ENCODE measurements at regions not wholly inside any gene's neighbourhood (a gene's known extent, or its start where the extent isn't known, plus 50 kb on each side); places are given as distances from the start of the nearest gene placed in this dataset.

- TF ChIP-seq POLR2AphosphoS5 (IDR thresholded peaks at IDR 0.05; ENCODE audit: low read depth, low read length) (no peak), PAX5 (IDR thresholded peaks at IDR 0.05; ENCODE audit: insufficient read depth, low read length, severe bottlenecking) (no peak), POU2F2 (IDR thresholded peaks at IDR 0.05; ENCODE audit: low read depth, low read length) (no peak), TAF1 (IDR thresholded peaks at IDR 0.05; ENCODE audit: low read depth, low read length) (no peak), POLR2A (IDR thresholded peaks at IDR 0.05; ENCODE audit: low read depth, low read length) (no peak), SPI1 (IDR thresholded peaks at IDR 0.05; ENCODE audit: low read depth, low read length) (no peak)
- no peak for DNase-seq (ENCODE audit: insufficient read length, low spot score)
- no peak for FAIRE-seq
Observed at GRCh38 chr10:58965855-58966254, 210.6 kb upstream of the PHYHIPL start.

- TF ChIP-seq POLR2AphosphoS5 (IDR thresholded peaks at IDR 0.05; ENCODE audit: low read depth, low read length) (no peak), SPI1 (IDR thresholded peaks at IDR 0.05; ENCODE audit: low read depth, low read length) (no peak), TAF1 (IDR thresholded peaks at IDR 0.05; ENCODE audit: low read depth, low read length) (no peak), POU2F2 (IDR thresholded peaks at IDR 0.05; ENCODE audit: low read depth, low read length) (no peak), POLR2A (IDR thresholded peaks at IDR 0.05; ENCODE audit: low read depth, low read length) (no peak), PAX5 (IDR thresholded peaks at IDR 0.05; ENCODE audit: insufficient read depth, low read length, severe bottlenecking) (no peak)
- no peak for FAIRE-seq
Observed at GRCh38 chr10:58967551-58968388, 208.7 kb upstream of the PHYHIPL start.

DNA sequence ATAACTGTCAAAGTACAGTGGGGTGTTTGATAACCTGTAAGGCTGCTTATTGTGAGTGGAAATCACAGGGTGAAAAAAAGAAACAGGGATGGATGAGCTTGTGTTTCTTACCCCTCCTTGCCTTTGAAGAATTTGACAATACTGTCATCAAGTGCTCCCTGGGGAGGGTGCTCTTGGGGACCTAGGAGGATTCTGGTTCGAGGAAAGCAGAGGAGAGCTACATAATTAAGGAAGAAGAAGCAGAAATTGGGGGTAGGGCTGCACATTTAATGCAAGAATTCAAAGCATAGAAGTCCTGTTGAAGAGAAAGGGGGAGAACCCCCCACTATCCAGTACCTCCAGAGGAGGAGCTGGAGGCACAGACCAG lies 208.1 kb upstream of the PHYHIPL start:
- TF ChIP-seq PAX5 (IDR thresholded peaks at IDR 0.05; ENCODE audit: insufficient read depth, low read length, severe bottlenecking) (no peak), POLR2A (IDR thresholded peaks at IDR 0.05; ENCODE audit: low read depth, low read length) (no peak), POLR2AphosphoS5 (IDR thresholded peaks at IDR 0.05; ENCODE audit: low read depth, low read length) (no peak), SPI1 (IDR thresholded peaks at IDR 0.05; ENCODE audit: low read depth, low read length) (no peak), POU2F2 (IDR thresholded peaks at IDR 0.05; ENCODE audit: low read depth, low read length) (no peak), TAF1 (IDR thresholded peaks at IDR 0.05; ENCODE audit: low read depth, low read length) (no peak)
- DNase-seq (ENCODE audit: insufficient read length, low spot score) (no peak), FAIRE-seq (no peak)

More at GRCh38 chr10:58967551-58968388, 208.7 kb upstream of the PHYHIPL start:
- DNase-seq (ENCODE audit: insufficient read length, low spot score), result no peak

- FAIRE-seq (no peak), DNase-seq (ENCODE audit: insufficient read length, low spot score) (no peak)
- TF ChIP-seq SPI1 (IDR thresholded peaks at IDR 0.05; ENCODE audit: low read depth, low read length) (no peak), TAF1 (IDR thresholded peaks at IDR 0.05; ENCODE audit: low read depth, low read length) (no peak), POU2F2 (IDR thresholded peaks at IDR 0.05; ENCODE audit: low read depth, low read length) (no peak), POLR2A (IDR thresholded peaks at IDR 0.05; ENCODE audit: low read depth, low read length) (no peak), PAX5 (IDR thresholded peaks at IDR 0.05; ENCODE audit: insufficient read depth, low read length, severe bottlenecking) (no peak), POLR2AphosphoS5 (IDR thresholded peaks at IDR 0.05; ENCODE audit: low read depth, low read length) (no peak)
Observed at GRCh38 chr10:58969576-58969975, 206.9 kb upstream of the PHYHIPL start.

DNA sequence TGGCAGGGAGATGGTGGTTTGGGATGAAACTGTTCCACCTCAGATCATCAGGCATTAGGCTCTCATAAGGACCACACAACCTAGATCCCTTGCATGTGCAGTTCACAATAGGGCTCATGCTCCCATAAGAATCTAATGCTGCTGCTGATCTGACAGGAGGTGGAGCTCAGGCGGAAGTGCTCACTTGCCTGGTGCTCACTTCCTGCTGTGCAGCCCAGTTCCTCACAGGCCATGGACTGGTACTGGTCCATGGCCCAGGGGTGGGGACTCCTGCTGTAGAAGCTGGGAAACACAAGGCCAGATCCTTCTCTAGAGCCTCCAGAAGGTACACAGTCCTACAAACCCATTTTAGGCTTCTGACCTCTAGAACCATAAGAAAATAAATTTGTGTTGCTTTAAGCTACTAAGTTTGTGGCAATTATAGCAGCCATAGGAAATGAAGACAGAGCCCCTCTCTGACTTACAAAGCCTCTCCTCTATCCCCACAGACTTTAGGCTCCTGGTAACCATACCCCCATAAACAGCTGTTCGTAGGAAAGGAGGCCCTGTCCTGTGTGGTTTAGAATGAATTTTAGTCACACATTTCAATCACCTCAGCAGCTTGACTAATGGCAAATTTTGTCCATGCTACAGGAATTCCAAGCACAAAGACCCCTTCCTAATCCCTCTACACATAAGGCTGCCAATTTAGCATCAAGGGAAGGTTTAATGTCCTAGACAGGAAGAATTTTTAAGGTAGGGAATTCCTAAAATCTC lies 206.1 kb upstream of the PHYHIPL start:
- no peak for DNase-seq (ENCODE audit: insufficient read length, low spot score)
- no peak for FAIRE-seq
- no peak for TF ChIP-seq SPI1 (IDR thresholded peaks at IDR 0.05; ENCODE audit: low read depth, low read length)
- TF ChIP-seq TAF1 (IDR thresholded peaks at IDR 0.05; ENCODE audit: low read depth, low read length), result no peak
- TF ChIP-seq POLR2AphosphoS5 (IDR thresholded peaks at IDR 0.05; ENCODE audit: low read depth, low read length), result no peak
- TF ChIP-seq POU2F2 (IDR thresholded peaks at IDR 0.05; ENCODE audit: low read depth, low read length), result no peak
- no peak for TF ChIP-seq PAX5 (IDR thresholded peaks at IDR 0.05; ENCODE audit: insufficient read depth, low read length, severe bottlenecking)
- TF ChIP-seq POLR2A (IDR thresholded peaks at IDR 0.05; ENCODE audit: low read depth, low read length), result no peak

DNA sequence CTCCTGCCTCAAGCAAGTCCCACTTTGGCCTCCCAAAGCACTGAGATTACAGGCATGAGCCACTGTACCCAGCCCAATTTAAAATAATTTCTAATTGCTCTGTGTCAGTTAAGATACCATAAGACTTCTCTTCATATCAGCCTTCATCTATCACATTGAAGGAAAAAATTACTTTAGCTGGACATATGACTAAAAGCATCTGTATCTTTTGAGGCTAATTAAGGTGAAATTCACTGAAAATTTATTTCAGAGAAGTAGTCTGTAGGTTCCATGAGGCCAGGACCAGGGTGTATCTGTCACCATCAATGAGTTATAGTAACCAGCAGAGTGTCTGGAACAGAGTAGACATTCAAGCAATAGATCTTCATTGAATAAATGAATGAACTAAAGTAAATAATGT lies 205.2 kb upstream of the PHYHIPL start:
- DNase-seq (ENCODE audit: insufficient read length, low spot score) (no peak), FAIRE-seq (no peak)
- no peak for TF ChIP-seq POU2F2 (IDR thresholded peaks at IDR 0.05; ENCODE audit: low read depth, low read length)
- no peak for TF ChIP-seq TAF1 (IDR thresholded peaks at IDR 0.05; ENCODE audit: low read depth, low read length)
- no peak for TF ChIP-seq SPI1 (IDR thresholded peaks at IDR 0.05; ENCODE audit: low read depth, low read length)
- TF ChIP-seq PAX5 (IDR thresholded peaks at IDR 0.05; ENCODE audit: insufficient read depth, low read length, severe bottlenecking), result no peak
- TF ChIP-seq POLR2A (IDR thresholded peaks at IDR 0.05; ENCODE audit: low read depth, low read length), result no peak
- TF ChIP-seq POLR2AphosphoS5 (IDR thresholded peaks at IDR 0.05; ENCODE audit: low read depth, low read length), result no peak

DNA sequence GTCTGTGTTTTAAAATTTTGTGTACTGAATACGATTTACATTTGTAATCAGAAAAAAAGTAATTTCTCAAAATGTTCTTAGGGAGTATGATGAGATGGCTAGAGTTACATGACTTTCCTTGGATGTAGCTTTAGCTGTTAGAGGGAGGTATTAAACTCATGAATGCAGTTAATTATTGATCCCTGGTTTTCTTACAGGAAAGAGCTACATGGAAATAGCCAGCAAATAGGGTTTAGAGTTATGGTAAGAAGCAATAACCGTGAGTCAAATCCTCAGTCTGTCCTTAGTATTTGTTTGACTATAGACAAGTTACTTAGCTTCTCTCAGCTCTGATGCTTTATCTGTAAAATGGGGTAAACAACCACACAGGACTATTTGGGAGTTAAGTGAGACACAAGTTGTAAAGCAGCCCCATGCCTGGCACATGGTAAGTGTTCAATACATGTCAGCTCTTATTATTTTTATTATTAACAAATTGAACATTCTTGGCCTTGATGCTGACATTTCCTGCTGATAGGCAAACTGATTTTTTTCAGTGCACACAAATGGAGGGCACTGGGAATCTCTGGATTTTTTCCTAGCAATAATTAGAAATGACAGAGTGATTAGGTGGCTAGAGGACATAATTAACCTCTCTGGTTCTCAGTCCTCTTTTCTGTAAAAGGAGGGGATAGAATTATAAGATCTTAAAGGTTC lies 204.5 kb upstream of the PHYHIPL start:
- DNase-seq (ENCODE audit: insufficient read length, low spot score), result no peak
- TF ChIP-seq TAF1 (IDR thresholded peaks at IDR 0.05; ENCODE audit: low read depth, low read length) (no peak), PAX5 (IDR thresholded peaks at IDR 0.05; ENCODE audit: insufficient read depth, low read length, severe bottlenecking) (no peak), POLR2A (IDR thresholded peaks at IDR 0.05; ENCODE audit: low read depth, low read length) (no peak), POU2F2 (IDR thresholded peaks at IDR 0.05; ENCODE audit: low read depth, low read length) (no peak)
- FAIRE-seq, result no peak

GRCh38 chr10:58972576-58973234 lies 203.7 kb upstream of the PHYHIPL start:
- no peak for TF ChIP-seq POLR2A (IDR thresholded peaks at IDR 0.05; ENCODE audit: low read depth, low read length)
- TF ChIP-seq POU2F2 (IDR thresholded peaks at IDR 0.05; ENCODE audit: low read depth, low read length), result no peak
- no peak for TF ChIP-seq POLR2AphosphoS5 (IDR thresholded peaks at IDR 0.05; ENCODE audit: low read depth, low read length)
- no peak for TF ChIP-seq TAF1 (IDR thresholded peaks at IDR 0.05; ENCODE audit: low read depth, low read length)
- TF ChIP-seq PAX5 (IDR thresholded peaks at IDR 0.05; ENCODE audit: insufficient read depth, low read length, severe bottlenecking), result no peak
- no peak for TF ChIP-seq SPI1 (IDR thresholded peaks at IDR 0.05; ENCODE audit: low read depth, low read length)

More at GRCh38 chr10:58972576-58973234, 203.7 kb upstream of the PHYHIPL start:
- DNase-seq (ENCODE audit: insufficient read length, low spot score) (no peak), FAIRE-seq (no peak)

All from GM12891 (cell line).